ENCODE measurements at regions not wholly inside any gene's neighbourhood (a gene's known extent, or its start where the extent isn't known, plus 50 kb on each side); places are given as distances from the start of the nearest gene placed in this dataset.

DNA sequence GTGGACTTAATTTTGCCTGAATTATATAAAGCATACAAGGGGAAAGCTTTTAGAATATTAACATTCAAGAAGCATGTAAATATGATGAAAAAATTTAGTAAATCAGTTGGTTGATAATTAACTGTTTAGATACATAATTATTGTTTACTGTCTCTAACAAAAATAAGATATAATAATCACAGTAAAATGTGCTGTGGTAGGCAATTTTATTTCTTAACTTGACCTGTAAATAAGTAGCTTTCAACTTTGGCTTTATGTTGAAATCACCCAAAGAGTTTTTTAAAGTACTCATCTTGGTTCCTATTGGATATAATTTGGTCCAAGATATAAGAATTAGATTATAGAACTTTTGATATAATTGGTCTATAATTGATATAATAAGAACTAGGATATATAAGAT lies 1374.5 kb downstream of the NSUN3 start:
- FAIRE-seq: no peak
- DNase-seq (ENCODE audit: insufficient read length, low spot score): no peak
- TF ChIP-seq, protein P1, sequence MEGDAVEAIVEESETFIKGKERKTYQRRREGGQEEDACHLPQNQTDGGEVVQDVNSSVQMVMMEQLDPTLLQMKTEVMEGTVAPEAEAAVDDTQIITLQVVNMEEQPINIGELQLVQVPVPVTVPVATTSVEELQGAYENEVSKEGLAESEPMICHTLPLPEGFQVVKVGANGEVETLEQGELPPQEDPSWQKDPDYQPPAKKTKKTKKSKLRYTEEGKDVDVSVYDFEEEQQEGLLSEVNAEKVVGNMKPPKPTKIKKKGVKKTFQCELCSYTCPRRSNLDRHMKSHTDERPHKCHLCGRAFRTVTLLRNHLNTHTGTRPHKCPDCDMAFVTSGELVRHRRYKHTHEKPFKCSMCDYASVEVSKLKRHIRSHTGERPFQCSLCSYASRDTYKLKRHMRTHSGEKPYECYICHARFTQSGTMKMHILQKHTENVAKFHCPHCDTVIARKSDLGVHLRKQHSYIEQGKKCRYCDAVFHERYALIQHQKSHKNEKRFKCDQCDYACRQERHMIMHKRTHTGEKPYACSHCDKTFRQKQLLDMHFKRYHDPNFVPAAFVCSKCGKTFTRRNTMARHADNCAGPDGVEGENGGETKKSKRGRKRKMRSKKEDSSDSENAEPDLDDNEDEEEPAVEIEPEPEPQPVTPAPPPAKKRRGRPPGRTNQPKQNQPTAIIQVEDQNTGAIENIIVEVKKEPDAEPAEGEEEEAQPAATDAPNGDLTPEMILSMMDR (IDR thresholded peaks at IDR 0.05; ENCODE audit: insufficient read depth, missing control alignments): no peak

DNA sequence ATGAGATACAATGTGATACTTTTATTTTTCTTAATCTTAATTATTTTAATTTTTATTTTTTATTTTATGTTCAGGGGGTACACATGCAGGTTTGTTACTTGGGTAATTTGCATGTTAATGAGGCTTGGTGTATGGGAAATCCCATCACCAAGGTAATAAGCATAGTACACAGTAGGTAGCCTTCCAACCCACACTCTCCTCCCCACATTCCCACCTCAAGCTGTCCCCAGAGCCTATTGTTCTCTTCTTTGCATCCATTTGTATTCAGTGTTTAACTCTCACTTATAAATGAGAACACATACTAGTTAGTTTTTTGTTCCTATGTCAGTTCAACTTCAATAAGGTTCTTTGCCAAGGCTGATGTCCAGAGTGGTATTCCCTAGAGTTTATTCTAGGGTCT lies 1375.4 kb downstream of the NSUN3 start:
- no peak for FAIRE-seq
- TF ChIP-seq, protein P1 (IDR thresholded peaks at IDR 0.05; ENCODE audit: insufficient read depth, missing control alignments): no peak
- DNase-seq (ENCODE audit: insufficient read length, low spot score): no peak

DNA sequence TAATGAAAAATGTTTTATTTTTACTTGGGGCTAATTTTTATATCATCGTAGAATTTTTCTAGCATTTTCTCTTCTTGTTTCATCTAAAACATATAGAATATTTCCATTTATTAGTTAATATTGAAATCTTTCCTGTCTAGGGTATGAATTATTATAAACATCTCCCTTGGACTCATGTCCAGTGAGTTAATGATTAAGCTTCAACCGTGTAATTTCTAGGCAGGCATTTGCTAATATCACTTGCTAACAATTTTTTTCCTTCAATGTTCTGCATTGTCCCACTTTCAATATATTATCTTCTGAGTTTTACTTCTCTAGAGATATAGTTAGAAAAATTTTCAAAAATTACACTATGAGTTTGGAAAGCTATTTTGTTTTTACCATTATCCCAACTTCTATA lies 1371.6 kb upstream of the EPHA6 start:
- FAIRE-seq: no peak
- TF ChIP-seq, protein P1 (IDR thresholded peaks at IDR 0.05; ENCODE audit: insufficient read depth, missing control alignments): no peak
- no peak for DNase-seq (ENCODE audit: insufficient read length, low spot score)

DNA sequence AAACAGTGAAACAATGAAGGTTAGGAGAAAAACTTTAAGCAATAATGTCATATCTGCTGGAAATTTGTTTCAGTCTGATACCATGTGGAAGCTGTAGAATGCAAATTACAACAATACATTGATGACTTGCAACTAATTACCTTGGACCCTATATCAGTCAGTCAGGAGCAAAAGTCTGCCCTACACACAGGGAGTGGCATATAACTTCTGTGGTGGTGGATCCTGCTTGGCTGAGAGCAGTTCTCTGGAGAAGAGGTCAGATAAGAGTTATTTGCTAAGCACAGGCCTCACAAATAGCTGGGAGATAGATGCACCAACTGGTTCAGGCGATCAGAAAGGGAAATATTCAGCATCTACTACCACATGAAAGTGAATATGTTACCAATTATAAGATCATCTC lies 1364.6 kb upstream of the EPHA6 start:
- TF ChIP-seq, protein P1 (IDR thresholded peaks at IDR 0.05; ENCODE audit: insufficient read depth, missing control alignments): no peak
- DNase-seq (ENCODE audit: insufficient read length, low spot score) (no peak), FAIRE-seq (no peak)

DNA sequence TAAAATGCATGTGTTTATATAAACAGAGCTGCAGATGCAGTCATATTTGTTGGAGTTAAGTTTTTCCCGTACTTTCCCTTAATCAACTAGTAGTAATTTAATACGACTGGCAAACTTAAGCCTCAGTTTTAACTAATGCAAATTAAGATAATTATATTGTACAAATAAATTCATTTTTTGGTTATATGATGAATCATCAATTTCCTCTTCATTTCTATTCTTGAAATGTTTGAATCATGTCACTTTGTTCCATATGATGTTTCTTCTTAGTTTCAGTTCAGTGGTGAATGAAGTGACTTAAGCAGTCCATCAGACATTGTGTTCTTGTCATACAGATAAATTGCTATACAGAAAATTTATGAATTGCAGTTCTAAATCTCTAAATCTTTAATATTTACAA lies 1361.2 kb upstream of the EPHA6 start:
- no peak for DNase-seq (ENCODE audit: insufficient read length, low spot score)
- TF ChIP-seq, protein P1 (IDR thresholded peaks at IDR 0.05; ENCODE audit: insufficient read depth, missing control alignments): no peak
- FAIRE-seq: no peak

DNA sequence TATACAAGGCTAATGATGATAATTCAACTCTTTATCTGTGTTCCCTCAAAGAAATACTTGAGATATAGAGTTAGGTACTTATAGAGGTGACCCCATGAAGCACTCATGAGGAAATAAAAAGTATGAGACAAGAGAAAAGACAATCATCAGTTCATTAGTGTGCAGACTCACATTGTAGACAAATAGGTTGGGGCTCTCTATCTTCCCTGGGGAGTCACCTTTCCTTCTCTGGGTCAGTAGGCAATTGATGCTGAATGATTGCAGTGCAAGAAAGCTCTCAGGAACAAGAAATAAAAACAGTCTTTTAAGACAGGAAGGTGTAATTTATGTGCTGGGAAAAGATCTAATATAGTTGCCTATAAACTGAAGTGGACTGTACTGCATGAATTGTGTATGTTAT lies 1357.6 kb upstream of the EPHA6 start:
- TF ChIP-seq, protein P1 (IDR thresholded peaks at IDR 0.05; ENCODE audit: insufficient read depth, missing control alignments): no peak
- DNase-seq (ENCODE audit: insufficient read length, low spot score) (no peak), FAIRE-seq (no peak)

DNA sequence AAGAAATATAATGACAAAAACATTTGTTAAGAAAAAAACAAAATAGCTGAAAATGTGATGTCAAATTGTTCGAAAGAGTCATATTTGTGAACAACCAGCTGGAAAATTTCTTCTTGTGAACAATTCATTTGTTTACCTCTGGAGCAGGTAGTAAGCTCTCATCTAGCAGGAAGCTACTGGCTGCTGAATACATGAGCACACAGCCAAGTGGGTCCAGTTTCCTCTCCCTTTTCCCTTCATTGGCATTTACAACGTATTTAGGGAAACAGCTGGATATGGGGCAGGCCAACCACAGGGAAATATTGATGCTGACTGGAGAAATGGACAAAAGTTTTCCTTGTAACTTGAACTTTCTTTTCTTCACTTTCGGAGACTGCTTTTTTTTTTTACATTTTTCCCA lies 1354.7 kb upstream of the EPHA6 start:
- TF ChIP-seq, protein P1 (IDR thresholded peaks at IDR 0.05; ENCODE audit: insufficient read depth, missing control alignments): no peak
- no peak for DNase-seq (ENCODE audit: insufficient read length, low spot score)
- no peak for FAIRE-seq
